Subcutaneous abdominal adipose tissue (tissue), 5 donors: ENCODE measurements at regions not wholly inside any gene's neighbourhood (a gene's known extent, or its start where the extent isn't known, plus 50 kb on each side); places are given as distances from the start of the nearest gene placed in this dataset.

Source experiments
- H3K27ac ChIP-seq: one replicate; pipeline ENCODE4 v1.7.0; 2013; ENCODE audit warnings: low read depth, mild to moderate bottlenecking, inconsistent platforms, low read length, moderate library complexity
- H3K27me3 ChIP-seq, 5 donors: one replicate each; pipeline ENCODE4 v1.7.0; 2013; ENCODE audit warnings: low read length in 5 of 5, inconsistent platforms in 1 of 5; ENCODE audit not compliant: control insufficient read depth in 5 of 5, insufficient read depth in 4 of 5
- H3K36me3 ChIP-seq, 5 donors: one replicate each; pipeline ENCODE4 v1.7.0; 2013; ENCODE audit warnings: low read length in 5 of 5; ENCODE audit not compliant: control insufficient read depth in 5 of 5, insufficient read depth in 5 of 5
- H3K4me1 ChIP-seq, 5 donors: one replicate each; pipeline ENCODE4 v1.7.0; 2013; ENCODE audit warnings: low read length in 5 of 5, mild to moderate bottlenecking in 3 of 5, moderate library complexity in 1 of 5; ENCODE audit not compliant: control insufficient read depth in 5 of 5, insufficient read depth in 5 of 5
- H3K4me3 ChIP-seq, 5 donors: one replicate each; pipeline ENCODE4 v1.7.0; 2013; ENCODE audit warnings: low read length in 5 of 5, low read depth in 1 of 5
- H3K9ac ChIP-seq, 5 donors: one replicate each; pipeline ENCODE4 v1.7.0; 2013; ENCODE audit warnings: low read length in 5 of 5, mild to moderate bottlenecking in 4 of 5, moderate library complexity in 3 of 5
- H3K9me3 ChIP-seq, 5 donors: one replicate each; pipeline ENCODE4 v1.7.0; 2013; ENCODE audit warnings: low read length in 5 of 5; ENCODE audit not compliant: control insufficient read depth in 5 of 5
- donor health status: healthy.
- donor health status: healthy.
- donor health status: healthy.
- donor health status: healthy.
- donor health status: healthy.

- Histone ChIP-seq H3K4me1 (no peaks in the 10 kb centered on the region), H3K27ac (no peak overlapping the region), H3K36me3 (no peaks in the 10 kb centered on the region), H3K27me3 (no peaks in the 10 kb centered on the region), H3K9me3 (no peaks in the 10 kb centered on the region), H3K4me3 (no peak overlapping the region), H3K9ac (no peak overlapping the region)
Measured at GRCh38 chr1:189429610-189430009, 1048.1 kb downstream of the BRINP3 start.

GRCh38 chr1:189431447-189431846, 1046.2 kb downstream of the BRINP3 start:
- no peaks in the 10 kb centered on the region for H3K4me1 ChIP-seq
- no peak overlapping the region for H3K27ac ChIP-seq
- H3K4me3 ChIP-seq: no peak overlapping the region
- H3K27me3 ChIP-seq: no peaks in the 10 kb centered on the region
- H3K9ac ChIP-seq: no peak overlapping the region
- no peaks in the 10 kb centered on the region for H3K9me3 ChIP-seq
- no peaks in the 10 kb centered on the region for H3K36me3 ChIP-seq

GRCh38 chr1:189432753-189433152, 1044.9 kb downstream of the BRINP3 start:
- no peaks in the 10 kb centered on the region for H3K9me3 ChIP-seq
- no peak overlapping the region for H3K4me3 ChIP-seq

GRCh38 chr1:189434461-189434860, 1043.2 kb downstream of the BRINP3 start:
- Histone ChIP-seq H3K9ac (no peak overlapping the region), H3K27me3 (no peaks in the 10 kb centered on the region), H3K27ac (no peak overlapping the region), H3K4me3 (no peak overlapping the region), H3K9me3 (no peaks in the 10 kb centered on the region), H3K4me1 (no peaks in the 10 kb centered on the region), H3K36me3 (no peaks in the 10 kb centered on the region)

More at GRCh38 chr1:189432753-189433152, 1044.9 kb downstream of the BRINP3 start:
- Histone ChIP-seq H3K4me1 (no peaks in the 10 kb centered on the region), H3K27ac (no peak overlapping the region), H3K27me3 (no peaks in the 10 kb centered on the region), H3K9ac (no peak overlapping the region), H3K36me3 (no peaks in the 10 kb centered on the region)

GRCh38 chr1:189435398-189435797, 1042.3 kb downstream of the BRINP3 start:
- no peak overlapping the region for H3K9ac ChIP-seq
- no peaks in the 10 kb centered on the region for H3K9me3 ChIP-seq
- no peaks in the 10 kb centered on the region for H3K36me3 ChIP-seq
- H3K4me1 ChIP-seq: no peaks in the 10 kb centered on the region
- no peaks in the 10 kb centered on the region for H3K27me3 ChIP-seq
- H3K4me3 ChIP-seq: no peak overlapping the region
- H3K27ac ChIP-seq: no peak overlapping the region

- Histone ChIP-seq H3K9me3 (no peaks in the 10 kb centered on the region), H3K9ac (no peak overlapping the region), H3K4me1 (no peaks in the 10 kb centered on the region), H3K36me3 (no peaks in the 10 kb centered on the region), H3K27ac (no peak overlapping the region), H3K4me3 (no peak overlapping the region), H3K27me3 (no peaks in the 10 kb centered on the region)
Measured at GRCh38 chr1:189438808-189439207, 1038.9 kb downstream of the BRINP3 start.

- H3K9me3 ChIP-seq: no peaks in the 10 kb centered on the region
- no peaks in the 10 kb centered on the region for H3K36me3 ChIP-seq
- no peaks in the 10 kb centered on the region for H3K27me3 ChIP-seq
- no peak overlapping the region for H3K4me3 ChIP-seq
- no peak overlapping the region for H3K9ac ChIP-seq
- H3K4me1 ChIP-seq: peaks cover 0 to 2% (median 0%) of the 10 kb centered on the region in 5 donors
- no peak overlapping the region for H3K27ac ChIP-seq
Measured at GRCh38 chr1:189463166-189463565, 1014.5 kb downstream of the BRINP3 start.

- Histone ChIP-seq H3K4me3 (no peak overlapping the region), H3K36me3 (no peaks in the 10 kb centered on the region), H3K4me1 (no peaks in the 10 kb centered on the region), H3K27me3 (no peaks in the 10 kb centered on the region), H3K9me3 (no peaks in the 10 kb centered on the region), H3K9ac (no peak overlapping the region), H3K27ac (no peak overlapping the region)
Measured at GRCh38 chr1:189496768-189497167, 980.9 kb downstream of the BRINP3 start.

- H3K27me3 ChIP-seq: no peaks in the 10 kb centered on the region
- no peaks in the 10 kb centered on the region for H3K9me3 ChIP-seq
- no peaks in the 10 kb centered on the region for H3K36me3 ChIP-seq
- H3K4me3 ChIP-seq: no peak overlapping the region
- H3K27ac ChIP-seq: no peak overlapping the region
- H3K9ac ChIP-seq: no peak overlapping the region
- H3K4me1 ChIP-seq: no peaks in the 10 kb centered on the region
Measured at GRCh38 chr1:189499736-189500135, 977.9 kb downstream of the BRINP3 start.

GRCh38 chr1:189500778-189501177, 976.9 kb downstream of the BRINP3 start:
- Histone ChIP-seq H3K27ac (no peak overlapping the region), H3K27me3 (no peaks in the 10 kb centered on the region), H3K4me3 (no peak overlapping the region), H3K9ac (no peak overlapping the region), H3K36me3 (no peaks in the 10 kb centered on the region), H3K4me1 (no peaks in the 10 kb centered on the region), H3K9me3 (no peaks in the 10 kb centered on the region)

GRCh38 chr1:189510827-189511226, 966.8 kb downstream of the BRINP3 start:
- Histone ChIP-seq H3K9me3 (peaks cover 0 to 6% (median 3%) of the 10 kb centered on the region in 5 donors), H3K4me1 (no peaks in the 10 kb centered on the region), H3K4me3 (no peak overlapping the region), H3K27ac (no peak overlapping the region), H3K9ac (no peak overlapping the region), H3K27me3 (no peaks in the 10 kb centered on the region), H3K36me3 (no peaks in the 10 kb centered on the region)
